ENCODE measurements at regions not wholly inside any gene's neighbourhood (a gene's known extent, or its start where the extent isn't known, plus 50 kb on each side); places are given as distances from the start of the nearest gene placed in this dataset.

GRCh38 chr9:17846948-17847655 lies 268.2 kb downstream of the SH3GL2 start:
- ChIA-PET POLR2A (no interaction called here), CTCF (no interaction called here)
- no peak overlapping the region for H3K27ac ChIP-seq (ENCODE audit: insufficient read depth in 1 of 2, low read depth in 1 of 2, low read length in 2 of 2, poor library complexity in 1 of 2, severe bottlenecking in 2 of 2)
- peaks cover 1 to 12% (median 5%) of the 10 kb centered on the region in 5 experiments for H3K9me3 ChIP-seq (ENCODE audit: control extremely low read depth in 1 of 5, control insufficient read depth in 4 of 5, insufficient read depth in 2 of 5, low read depth in 1 of 5, low read length in 4 of 5)
- peaks cover 0 to 2% (median 0%) of the 10 kb centered on the region in 5 experiments for H3K27me3 ChIP-seq (replicated peaks in 2 of 5; ENCODE audit: control insufficient read depth in 4 of 5, insufficient read depth in 5 of 5, low read length in 4 of 5)
- no peaks in the 10 kb centered on the region for H3K4me1 ChIP-seq (ENCODE audit: control extremely low read depth in 1 of 4, control insufficient read depth in 4 of 4, insufficient read depth in 4 of 4, low read length in 3 of 4)
- 100% methylated on average over 3 of the region's 4 CpGs for WGBS (ENCODE audit: insufficient coverage)
- no peak for DNase-seq
- no peaks in the 10 kb centered on the region for H3K36me3 ChIP-seq (ENCODE audit: control insufficient read depth in 4 of 4, insufficient read depth in 4 of 4, low read length in 3 of 4)
- no peak overlapping the region for H3K4me3 ChIP-seq (ENCODE audit: control insufficient read depth in 1 of 7, extremely low read depth in 1 of 7, insufficient read depth in 4 of 7, low read depth in 2 of 7, low read length in 6 of 7)

- no peak for DNase-seq
- Histone ChIP-seq H3K36me3 (ENCODE audit: control insufficient read depth in 4 of 4, insufficient read depth in 4 of 4, low read length in 3 of 4) (no peaks in the 10 kb centered on the region), H3K9me3 (ENCODE audit: control extremely low read depth in 1 of 5, control insufficient read depth in 4 of 5, insufficient read depth in 2 of 5, low read depth in 1 of 5, low read length in 4 of 5) (peaks cover 1 to 12% (median 5%) of the 10 kb centered on the region in 5 experiments), H3K27me3 (replicated peaks in 2 of 5; ENCODE audit: control insufficient read depth in 4 of 5, insufficient read depth in 5 of 5, low read length in 4 of 5) (peaks cover 0 to 3% (median 0%) of the 10 kb centered on the region in 5 experiments), H3K4me1 (ENCODE audit: control extremely low read depth in 1 of 4, control insufficient read depth in 4 of 4, insufficient read depth in 4 of 4, low read length in 3 of 4) (no peaks in the 10 kb centered on the region), H3K4me3 (ENCODE audit: control insufficient read depth in 1 of 7, extremely low read depth in 1 of 7, insufficient read depth in 4 of 7, low read depth in 2 of 7, low read length in 6 of 7) (no peak overlapping the region), H3K27ac (ENCODE audit: insufficient read depth in 1 of 2, low read depth in 1 of 2, low read length in 2 of 2, poor library complexity in 1 of 2, severe bottlenecking in 2 of 2) (no peak overlapping the region)
- POLR2A ChIA-PET = no interaction called here
- 80% methylated on average over 1 of the region's 3 CpGs for WGBS (ENCODE audit: insufficient coverage)
- CTCF ChIA-PET = no interaction called here
Observed at GRCh38 chr9:17847908-17848307, 269.0 kb downstream of the SH3GL2 start.

GRCh38 chr9:17852108-17852507 lies 273.2 kb downstream of the SH3GL2 start:
- H3K9me3 ChIP-seq (ENCODE audit: control extremely low read depth in 1 of 5, control insufficient read depth in 4 of 5, insufficient read depth in 2 of 5, low read depth in 1 of 5, low read length in 4 of 5) = no peaks in the 10 kb centered on the region
- WGBS (ENCODE audit: insufficient coverage) = 46% methylated on average over 2 of the region's 2 CpGs
- ChIA-PET POLR2A (no interaction called here), CTCF (no interaction called here)
- no peaks in the 10 kb centered on the region for H3K36me3 ChIP-seq (ENCODE audit: control insufficient read depth in 4 of 4, insufficient read depth in 4 of 4, low read length in 3 of 4)
- no peaks in the 10 kb centered on the region for H3K4me1 ChIP-seq (ENCODE audit: control extremely low read depth in 1 of 4, control insufficient read depth in 4 of 4, insufficient read depth in 4 of 4, low read length in 3 of 4)
- H3K27me3 ChIP-seq (replicated peaks in 2 of 5; ENCODE audit: control insufficient read depth in 4 of 5, insufficient read depth in 5 of 5, low read length in 4 of 5) = peaks cover 0 to 3% (median 0%) of the 10 kb centered on the region in 5 experiments
- no peak for DNase-seq
- H3K27ac ChIP-seq (ENCODE audit: insufficient read depth in 1 of 2, low read depth in 1 of 2, low read length in 2 of 2, poor library complexity in 1 of 2, severe bottlenecking in 2 of 2) = no peak overlapping the region
- no peak overlapping the region for H3K4me3 ChIP-seq (ENCODE audit: control insufficient read depth in 1 of 7, extremely low read depth in 1 of 7, insufficient read depth in 4 of 7, low read depth in 2 of 7, low read length in 6 of 7)

- no CpG with 5 or more reads among the region's 1 CpG for WGBS (ENCODE audit: insufficient coverage)
- H3K4me3 ChIP-seq (ENCODE audit: control insufficient read depth in 1 of 7, extremely low read depth in 1 of 7, insufficient read depth in 4 of 7, low read depth in 2 of 7, low read length in 6 of 7) = no peak overlapping the region
- H3K9me3 ChIP-seq (ENCODE audit: control extremely low read depth in 1 of 5, control insufficient read depth in 4 of 5, insufficient read depth in 2 of 5, low read depth in 1 of 5, low read length in 4 of 5) = no peaks in the 10 kb centered on the region
- ChIA-PET CTCF (no interaction called here), POLR2A (no interaction called here)
- no peaks in the 10 kb centered on the region for H3K4me1 ChIP-seq (ENCODE audit: control extremely low read depth in 1 of 4, control insufficient read depth in 4 of 4, insufficient read depth in 4 of 4, low read length in 3 of 4)
- H3K36me3 ChIP-seq (ENCODE audit: control insufficient read depth in 4 of 4, insufficient read depth in 4 of 4, low read length in 3 of 4) = no peaks in the 10 kb centered on the region
- no peak for DNase-seq
- no peak overlapping the region for H3K27ac ChIP-seq (ENCODE audit: insufficient read depth in 1 of 2, low read depth in 1 of 2, low read length in 2 of 2, poor library complexity in 1 of 2, severe bottlenecking in 2 of 2)
- H3K27me3 ChIP-seq (replicated peaks in 2 of 5; ENCODE audit: control insufficient read depth in 4 of 5, insufficient read depth in 5 of 5, low read length in 4 of 5) = peaks cover 0 to 3% (median 0%) of the 10 kb centered on the region in 5 experiments
Observed at GRCh38 chr9:17854487-17854886, 275.6 kb downstream of the SH3GL2 start.

GRCh38 chr9:17856995-17857394 lies 278.1 kb downstream of the SH3GL2 start:
- Histone ChIP-seq H3K27me3 (replicated peaks in 2 of 5; ENCODE audit: control insufficient read depth in 4 of 5, insufficient read depth in 5 of 5, low read length in 4 of 5) (peaks cover 0 to 4% (median 0%) of the 10 kb centered on the region in 5 experiments), H3K36me3 (ENCODE audit: control insufficient read depth in 4 of 4, insufficient read depth in 4 of 4, low read length in 3 of 4) (no peaks in the 10 kb centered on the region), H3K4me3 (ENCODE audit: control insufficient read depth in 1 of 7, extremely low read depth in 1 of 7, insufficient read depth in 4 of 7, low read depth in 2 of 7, low read length in 6 of 7) (no peak overlapping the region), H3K4me1 (ENCODE audit: control extremely low read depth in 1 of 4, control insufficient read depth in 4 of 4, insufficient read depth in 4 of 4, low read length in 3 of 4) (no peaks in the 10 kb centered on the region), H3K27ac (ENCODE audit: insufficient read depth in 1 of 2, low read depth in 1 of 2, low read length in 2 of 2, poor library complexity in 1 of 2, severe bottlenecking in 2 of 2) (no peak overlapping the region), H3K9me3 (ENCODE audit: control extremely low read depth in 1 of 5, control insufficient read depth in 4 of 5, insufficient read depth in 2 of 5, low read depth in 1 of 5, low read length in 4 of 5) (no peaks in the 10 kb centered on the region)
- ChIA-PET CTCF (no interaction called here), POLR2A (no interaction called here)
- WGBS (ENCODE audit: insufficient coverage) = 100% methylated on average over 2 of the region's 3 CpGs
- DNase-seq = no peak

GRCh38 chr9:17859228-17859627 lies 280.4 kb downstream of the SH3GL2 start:
- no peak overlapping the region for H3K4me3 ChIP-seq (ENCODE audit: control insufficient read depth in 1 of 7, extremely low read depth in 1 of 7, insufficient read depth in 4 of 7, low read depth in 2 of 7, low read length in 6 of 7)
- no peak for DNase-seq
- H3K36me3 ChIP-seq (ENCODE audit: control insufficient read depth in 4 of 4, insufficient read depth in 4 of 4, low read length in 3 of 4) = no peaks in the 10 kb centered on the region
- WGBS (ENCODE audit: insufficient coverage) = no CpG with 5 or more reads among the region's 3 CpGs
- H3K4me1 ChIP-seq (ENCODE audit: control extremely low read depth in 1 of 4, control insufficient read depth in 4 of 4, insufficient read depth in 4 of 4, low read length in 3 of 4) = no peaks in the 10 kb centered on the region
- H3K9me3 ChIP-seq (ENCODE audit: control extremely low read depth in 1 of 5, control insufficient read depth in 4 of 5, insufficient read depth in 2 of 5, low read depth in 1 of 5, low read length in 4 of 5) = no peaks in the 10 kb centered on the region
- ChIA-PET POLR2A (no interaction called here), CTCF (no interaction called here)
- peaks cover 0 to 2% (median 0%) of the 10 kb centered on the region in 5 experiments for H3K27me3 ChIP-seq (replicated peaks in 2 of 5; ENCODE audit: control insufficient read depth in 4 of 5, insufficient read depth in 5 of 5, low read length in 4 of 5)
- H3K27ac ChIP-seq (ENCODE audit: insufficient read depth in 1 of 2, low read depth in 1 of 2, low read length in 2 of 2, poor library complexity in 1 of 2, severe bottlenecking in 2 of 2) = no peak overlapping the region

GRCh38 chr9:17859987-17860386 lies 281.1 kb downstream of the SH3GL2 start:
- peaks cover 0 to 2% (median 0%) of the 10 kb centered on the region in 5 experiments for H3K27me3 ChIP-seq (replicated peaks in 2 of 5; ENCODE audit: control insufficient read depth in 4 of 5, insufficient read depth in 5 of 5, low read length in 4 of 5)

More at GRCh38 chr9:17859987-17860386, 281.1 kb downstream of the SH3GL2 start:
- Histone ChIP-seq H3K27ac (ENCODE audit: insufficient read depth in 1 of 2, low read depth in 1 of 2, low read length in 2 of 2, poor library complexity in 1 of 2, severe bottlenecking in 2 of 2) (no peak overlapping the region), H3K36me3 (ENCODE audit: control insufficient read depth in 4 of 4, insufficient read depth in 4 of 4, low read length in 3 of 4) (no peaks in the 10 kb centered on the region), H3K4me1 (ENCODE audit: control extremely low read depth in 1 of 4, control insufficient read depth in 4 of 4, insufficient read depth in 4 of 4, low read length in 3 of 4) (no peaks in the 10 kb centered on the region), H3K9me3 (ENCODE audit: control extremely low read depth in 1 of 5, control insufficient read depth in 4 of 5, insufficient read depth in 2 of 5, low read depth in 1 of 5, low read length in 4 of 5) (no peaks in the 10 kb centered on the region), H3K4me3 (ENCODE audit: control insufficient read depth in 1 of 7, extremely low read depth in 1 of 7, insufficient read depth in 4 of 7, low read depth in 2 of 7, low read length in 6 of 7) (no peak overlapping the region)
- POLR2A ChIA-PET = no interaction called here
- no peak for DNase-seq
- CTCF ChIA-PET = no interaction called here
- WGBS (ENCODE audit: insufficient coverage) = 90% methylated on average over 2 of the region's 4 CpGs

Measured in common myeloid progenitor, CD34-positive (primary cell).